Smooth muscle cell (in vitro differentiated cells): ENCODE measurements at regions not wholly inside any gene's neighbourhood (a gene's known extent, or its start where the extent isn't known, plus 50 kb on each side); places are given as distances from the start of the nearest gene placed in this dataset.
"Not testable (repeated sequence)": the region's sequence is repeated elsewhere in the genome, so short reads cannot be mapped to it uniquely, and the experiment has no call there.

ENCODE experiments used
- DNase-seq: peaks from one replicate; lab custom pipeline; 2025; ENCODE audit not compliant: unreplicated experiment; lab: John Stamatoyannopoulos, UW
- H2AFZ ChIP-seq: fragments of 200-600 bp; sonication (generic); 2 replicates; pipeline ENCODE4 v1.6.0; 2016; ENCODE audit warnings: antibody characterized with exemption, low read depth, mild to moderate bottlenecking
- H3F3A ChIP-seq: fragments of 200-600 bp; sonication (generic); 2 replicates; pipeline ENCODE4 v1.6.0; 2017; ENCODE audit warnings: antibody characterized with exemption, low read depth
- H3K27ac ChIP-seq: fragments of 200-600 bp; sonication (generic); 2 replicates; pipeline ENCODE4 v1.5.1; 2016; ENCODE audit warnings: low read depth, mild to moderate bottlenecking
- H3K27me3 ChIP-seq: fragments of 200-600 bp; sonication (generic); 2 replicates; pipeline ENCODE4 v1.6.1; 2016; ENCODE audit warnings: low read depth, mild to moderate bottlenecking
- H3K36me3 ChIP-seq: fragments of 200-600 bp; sonication (generic); 2 replicates; pipeline ENCODE4 v1.5.1; 2016; ENCODE audit warnings: low read depth
- H3K4me1 ChIP-seq: fragments of 200-600 bp; sonication (generic); 2 replicates; pipeline ENCODE4 v1.5.1; 2016; ENCODE audit warnings: low read depth
- H3K4me2 ChIP-seq: fragments of 200-600 bp; sonication (generic); 2 replicates; pipeline ENCODE4 v1.6.0; 2016; ENCODE audit warnings: mild to moderate bottlenecking
- H3K4me3 ChIP-seq: fragments of 200-600 bp; sonication (generic); 2 replicates; pipeline ENCODE4 v1.5.1; 2016; ENCODE audit warnings: mild to moderate bottlenecking
- H3K79me2 ChIP-seq: fragments of 200-600 bp; sonication (generic); 2 replicates; pipeline ENCODE4 v1.6.0; 2016; ENCODE audit warnings: low read depth, mild to moderate bottlenecking
- H3K9ac ChIP-seq: fragments of 200-600 bp; sonication (generic); 2 replicates; pipeline ENCODE4 v1.6.0; 2016; ENCODE audit warnings: low read depth
- H3K9me3 ChIP-seq: fragments of 200-600 bp; sonication (generic); replicated peaks from 2 replicates; pipeline ENCODE4 v1.5.1; 2016; ENCODE audit warnings: low read depth
- H4K20me1 ChIP-seq: fragments of 200-600 bp; sonication (generic); 2 replicates; pipeline ENCODE4 v1.6.0; 2016; ENCODE audit warnings: low read depth
- WGBS: methylation state at CpG from one replicate; pipeline ENCODE4 v1.1.7; 2016; ENCODE audit warnings: low lambda C conversion rate; 5-methylcytosine and 5-hydroxymethylcytosine counted together
- TF ChIP-seq, protein P1 (sequence below): fragments of 200-600 bp; sonication (generic); IDR thresholded peaks from 2 replicates; pipeline ENCODE4 v1.5.1; 2017; ENCODE audit warnings: borderline replicate concordance, mild to moderate bottlenecking, antibody characterized with exemption; ENCODE audit not compliant: insufficient read depth, poor library complexity, severe bottlenecking

DNA sequence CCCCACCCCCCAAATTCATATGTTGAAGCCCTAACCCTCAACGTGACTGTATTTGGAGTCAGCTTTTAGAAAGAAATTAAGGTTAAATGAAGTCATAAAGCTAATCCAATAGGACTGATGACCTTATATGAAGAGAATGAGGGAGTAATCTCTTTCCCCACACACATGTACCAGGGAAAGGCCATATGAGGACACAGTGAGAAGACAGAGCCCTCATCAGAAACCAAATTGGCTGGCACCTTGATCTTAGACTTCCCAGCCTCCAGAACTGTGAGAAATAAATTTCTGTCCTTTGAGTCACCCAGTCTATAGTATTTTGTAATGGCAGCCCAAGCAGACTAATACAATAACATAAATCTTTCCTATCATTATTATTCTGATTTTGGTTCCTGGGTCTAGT is 194.7 kb upstream of the NANOGP8 start:
- DNase-seq, result no peak
- Histone ChIP-seq H3K4me2 (no peak overlapping the region), H3K4me3 (no peak overlapping the region), H3K27ac (no peak overlapping the region), H3K9ac (no peak overlapping the region), H3K4me1 (no peaks in the 10 kb centered on the region), H3K79me2 (no peaks in the 10 kb centered on the region), H3K27me3 (no peaks in the 10 kb centered on the region), H3F3A (no peaks in the 10 kb centered on the region), H3K9me3 (peaks cover 8% of the 10 kb centered on the region), H4K20me1 (no peaks in the 10 kb centered on the region), H3K36me3 (no peaks in the 10 kb centered on the region), H2AFZ (no peak overlapping the region)
- 82% methylated on average over 1 of the region's 1 CpG for WGBS
- TF ChIP-seq, protein P1, sequence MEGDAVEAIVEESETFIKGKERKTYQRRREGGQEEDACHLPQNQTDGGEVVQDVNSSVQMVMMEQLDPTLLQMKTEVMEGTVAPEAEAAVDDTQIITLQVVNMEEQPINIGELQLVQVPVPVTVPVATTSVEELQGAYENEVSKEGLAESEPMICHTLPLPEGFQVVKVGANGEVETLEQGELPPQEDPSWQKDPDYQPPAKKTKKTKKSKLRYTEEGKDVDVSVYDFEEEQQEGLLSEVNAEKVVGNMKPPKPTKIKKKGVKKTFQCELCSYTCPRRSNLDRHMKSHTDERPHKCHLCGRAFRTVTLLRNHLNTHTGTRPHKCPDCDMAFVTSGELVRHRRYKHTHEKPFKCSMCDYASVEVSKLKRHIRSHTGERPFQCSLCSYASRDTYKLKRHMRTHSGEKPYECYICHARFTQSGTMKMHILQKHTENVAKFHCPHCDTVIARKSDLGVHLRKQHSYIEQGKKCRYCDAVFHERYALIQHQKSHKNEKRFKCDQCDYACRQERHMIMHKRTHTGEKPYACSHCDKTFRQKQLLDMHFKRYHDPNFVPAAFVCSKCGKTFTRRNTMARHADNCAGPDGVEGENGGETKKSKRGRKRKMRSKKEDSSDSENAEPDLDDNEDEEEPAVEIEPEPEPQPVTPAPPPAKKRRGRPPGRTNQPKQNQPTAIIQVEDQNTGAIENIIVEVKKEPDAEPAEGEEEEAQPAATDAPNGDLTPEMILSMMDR, result no peak

DNA sequence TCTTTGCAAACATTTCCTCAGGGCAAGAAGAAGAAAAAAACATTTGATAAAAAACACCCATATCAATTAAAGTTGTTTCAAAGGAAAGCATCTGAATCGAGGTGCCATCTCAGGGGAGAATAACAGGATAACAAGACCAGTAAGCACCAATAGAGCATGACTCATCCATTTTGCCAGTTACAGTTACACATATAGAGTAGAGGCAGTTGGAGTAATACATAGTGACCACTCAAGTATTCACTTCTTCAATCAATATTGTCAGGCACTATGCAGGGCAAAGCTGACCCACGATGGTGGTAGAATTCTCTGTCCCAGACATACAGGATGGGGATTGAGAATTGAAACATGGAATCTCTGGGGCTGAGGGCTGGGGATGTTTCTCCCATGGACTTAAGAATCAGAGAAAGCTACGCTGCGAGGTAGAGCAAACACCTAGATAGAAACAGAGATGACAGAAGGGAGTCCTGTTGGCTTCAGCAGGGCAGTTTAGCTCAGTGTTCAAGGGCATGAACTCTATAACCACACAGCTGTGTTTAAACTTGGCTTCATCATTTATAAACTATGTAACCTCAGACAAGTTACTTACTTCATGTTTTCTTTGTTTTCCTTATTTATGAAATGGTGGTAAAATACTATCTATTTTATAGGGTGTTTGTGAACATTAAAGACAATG is 186.4 kb upstream of the NANOGP8 start:
- H3K79me2 ChIP-seq, result no peaks in the 10 kb centered on the region
- H3K36me3 ChIP-seq, result no peaks in the 10 kb centered on the region
- H3K27me3 ChIP-seq, result no peaks in the 10 kb centered on the region
- H4K20me1 ChIP-seq, result no peaks in the 10 kb centered on the region
- H3K4me2 ChIP-seq, result no peak overlapping the region
- H3K4me3 ChIP-seq, result no peak overlapping the region
- peaks cover 5% of the 10 kb centered on the region for H3K4me1 ChIP-seq
- DNase-seq, result no peak
- H3K9me3 ChIP-seq, result peaks cover 3% of the 10 kb centered on the region
- H3F3A ChIP-seq, result no peaks in the 10 kb centered on the region
- H3K9ac ChIP-seq, result no peak overlapping the region
- H3K27ac ChIP-seq, result no peak overlapping the region
- no peak overlapping the region for H2AFZ ChIP-seq
- 84% methylated on average over 4 of the region's 4 CpGs for WGBS
- TF ChIP-seq, protein P1, result no peak

DNA sequence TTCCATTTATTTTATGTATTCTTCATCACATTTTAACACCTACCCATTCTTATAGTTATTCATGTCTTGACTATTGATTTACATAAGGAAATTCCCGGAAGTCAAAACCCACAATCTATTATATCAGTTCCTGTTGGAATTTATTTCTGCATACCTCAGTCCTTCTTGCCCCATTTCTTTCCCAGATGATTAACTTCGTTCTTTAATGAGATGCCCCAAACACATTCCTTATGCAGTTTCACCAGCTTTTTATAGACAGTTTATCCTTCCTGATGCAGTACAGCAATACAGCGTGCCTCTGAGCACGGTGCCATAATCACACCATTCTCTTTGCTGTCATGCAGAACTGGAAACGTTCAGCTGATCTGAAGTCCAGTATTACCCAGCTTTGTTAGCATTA is 175.8 kb upstream of the NANOGP8 start:
- no peaks in the 10 kb centered on the region for H3K9me3 ChIP-seq
- TF ChIP-seq, protein P1, result no peak
- H3K36me3 ChIP-seq, result no peaks in the 10 kb centered on the region
- H4K20me1 ChIP-seq, result no peaks in the 10 kb centered on the region
- H3K79me2 ChIP-seq, result no peaks in the 10 kb centered on the region
- WGBS, result 62% methylated on average over 5 of the region's 5 CpGs
- H3K4me3 ChIP-seq, result no peak overlapping the region
- no peak overlapping the region for H3K27ac ChIP-seq
- H3K27me3 ChIP-seq, result no peaks in the 10 kb centered on the region
- H3F3A ChIP-seq, result no peaks in the 10 kb centered on the region
- H3K4me2 ChIP-seq, result no peak overlapping the region
- H3K4me1 ChIP-seq, result peaks cover 5% of the 10 kb centered on the region
- H3K9ac ChIP-seq, result no peak overlapping the region
- no peak overlapping the region for H2AFZ ChIP-seq
- no peak for DNase-seq

DNA sequence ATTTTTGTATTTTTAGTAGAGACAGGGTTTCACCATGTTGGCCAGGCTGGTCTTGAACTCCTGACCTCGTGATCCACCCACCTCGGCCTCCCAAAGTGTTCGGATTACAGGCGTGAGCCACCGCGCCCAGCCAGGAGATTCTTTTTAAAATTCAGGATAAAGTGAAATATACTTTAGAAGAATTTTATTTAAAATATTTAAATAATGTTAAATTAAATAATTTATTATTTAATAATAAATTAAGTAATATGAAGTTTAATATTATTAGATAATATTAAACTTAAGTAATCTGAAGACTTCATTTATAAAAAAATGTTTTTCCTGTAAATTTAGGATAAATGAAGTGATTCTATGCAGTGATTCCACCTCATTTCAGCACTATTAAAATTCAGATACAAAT is 175.2 kb upstream of the NANOGP8 start:
- H2AFZ ChIP-seq, H3K4me2 ChIP-seq, H3K9ac ChIP-seq, H3K9me3 ChIP-seq, H3K4me3 ChIP-seq, H3K27ac ChIP-seq, H3K27me3 ChIP-seq, H3K36me3 ChIP-seq, DNase-seq, H3F3A ChIP-seq, H3K79me2 ChIP-seq, H3K4me1 ChIP-seq, H4K20me1 ChIP-seq: not testable (repeated sequence)
- WGBS, result 98% methylated on average over 6 of the region's 6 CpGs
